ENCODE measurements at regions not wholly inside any gene's neighbourhood (a gene's known extent, or its start where the extent isn't known, plus 50 kb on each side); places are given as distances from the start of the nearest gene placed in this dataset.
A peak's percentile ranks its signal among the peaks of the same experiment; 100 is the strongest.

- WGBS, 3 donors = 90 to 91% (median 90%) methylated on average over 16 of the region's 16 CpGs
- DNase-seq = no peak
- no peaks in the 10 kb centered on the region for H3K27me3 ChIP-seq
- H3K4me1 ChIP-seq (ENCODE audit: insufficient read depth) = no peaks in the 10 kb centered on the region
- no peak for TF ChIP-seq EP300 (IDR thresholded peaks at IDR 0.05)
- no peak for TF ChIP-seq CTCF (IDR thresholded peaks at IDR 0.05)
- H3K27ac ChIP-seq = no peak overlapping the region
- H3K4me3 ChIP-seq = no peak overlapping the region
- no peaks in the 10 kb centered on the region for H3K9me3 ChIP-seq
- intact Hi-C loops (cut with DNase I) = no loop called here
- H3K36me3 ChIP-seq = no peaks in the 10 kb centered on the region
These were observed 510.2 kb upstream of the KLF6 start for GRCh38 chr10:4294996-4295792.

GRCh38 chr10:4294271-4294670, 509.3 kb upstream of the KLF6 start:
- H3K4me1 ChIP-seq (ENCODE audit: insufficient read depth) = no peaks in the 10 kb centered on the region
- H3K27me3 ChIP-seq = no peaks in the 10 kb centered on the region
- no peaks in the 10 kb centered on the region for H3K9me3 ChIP-seq
- no peak for TF ChIP-seq POLR2A (IDR thresholded peaks at IDR 0.05)
- no peak for TF ChIP-seq CTCF (IDR thresholded peaks at IDR 0.05)
- no peak for TF ChIP-seq EP300 (IDR thresholded peaks at IDR 0.05)
- DNase-seq = no peak
- H3K27ac ChIP-seq = no peak overlapping the region
- H3K36me3 ChIP-seq = no peaks in the 10 kb centered on the region
- H3K4me3 ChIP-seq = no peak overlapping the region
- 94 to 95% (median 94%) methylated on average over 5 of the region's 5 CpGs for WGBS, 3 donors
- intact Hi-C loops (cut with DNase I) = no loop called here

GRCh38 chr10:4291990-4292389, 507.0 kb upstream of the KLF6 start:
- no peak for TF ChIP-seq EP300 (IDR thresholded peaks at IDR 0.05)
- H3K27ac ChIP-seq = no peak overlapping the region
- H3K4me1 ChIP-seq (ENCODE audit: insufficient read depth) = no peaks in the 10 kb centered on the region
- WGBS, 3 donors = 41 to 67% (median 51%) methylated on average over 6 of the region's 6 CpGs
- H3K9me3 ChIP-seq = no peaks in the 10 kb centered on the region
- no peaks in the 10 kb centered on the region for H3K27me3 ChIP-seq
- intact Hi-C loops (cut with DNase I) = no loop called here
- H3K4me3 ChIP-seq = no peak overlapping the region
- no peaks in the 10 kb centered on the region for H3K36me3 ChIP-seq
- DNase-seq = peak in 1 of 5 donors; percentile 45

- Histone ChIP-seq H3K36me3 (no peaks in the 10 kb centered on the region), H3K4me3 (no peak overlapping the region), H3K4me1 (ENCODE audit: insufficient read depth) (peaks cover 15% of the 10 kb centered on the region), H3K27me3 (no peaks in the 10 kb centered on the region), H3K9me3 (no peaks in the 10 kb centered on the region), H3K27ac (no peak overlapping the region)
- TF ChIP-seq EP300 (IDR thresholded peaks at IDR 0.05) = no peak
- TF ChIP-seq CTCF (IDR thresholded peaks at IDR 0.05) = no peak
- no peak for TF ChIP-seq POLR2A (IDR thresholded peaks at IDR 0.05)
- intact Hi-C loops (cut with DNase I) = loop anchor here in 1 of 4 donors (10.0 kb wide), 1 partner anchor 500 kb away; the partner anchor contains the start of gene KLF6
- WGBS, 3 donors = 88 to 95% (median 94%) methylated on average over 6 of the region's 6 CpGs
- DNase-seq = no peak
These were observed 500.1 kb upstream of the KLF6 start for GRCh38 chr10:4285121-4285520.
